HEK293T (cell line): ENCODE measurements at regions not wholly inside any gene's neighbourhood (a gene's known extent, or its start where the extent isn't known, plus 50 kb on each side); places are given as distances from the start of the nearest gene placed in this dataset.
"Not testable (repeated sequence)": the region's sequence is repeated elsewhere in the genome, so short reads cannot be mapped to it uniquely, and the experiment has no call there.

Experiments
- ARNT ChIP-seq: fragments of 450-650 bp; IDR thresholded peaks from 2 replicates; pipeline ENCODE4 v1.6.1; 2017; ENCODE audit warnings: mild to moderate bottlenecking
- ZNF384 ChIP-seq: fragments of 450-650 bp; IDR thresholded peaks from 2 replicates; pipeline ENCODE4 v1.6.1; 2016

- TF ChIP-seq ARNT, ZNF384: not testable (repeated sequence)
Observed at GRCh38 chr3:28059199-28059598, 182.2 kb upstream of the CMC1 start.
